Sigmoid colon (tissue), 6 donors: ENCODE measurements at regions not wholly inside any gene's neighbourhood (a gene's known extent, or its start where the extent isn't known, plus 50 kb on each side); places are given as distances from the start of the nearest gene placed in this dataset.

Experiments
- DNase-seq: peaks from one replicate; pipeline ENCODE4 v3.0.0-alpha.2; 2019
- H3K27ac ChIP-seq, 4 donors: fragments of 200-600 bp; sonication (generic); one replicate each; pipeline ENCODE4 v1.5.1; 2016 to 2019; ENCODE audit warnings: mild to moderate bottlenecking in 1 of 4
- H3K27me3 ChIP-seq, 3 donors: fragments of 200-600 bp; sonication (generic); one replicate each; pipeline ENCODE4 v1.5.1; 2019; ENCODE audit warnings: mild to moderate bottlenecking in 1 of 3
- H3K36me3 ChIP-seq, 4 donors: fragments of 200-600 bp; sonication (generic); one replicate each; pipeline ENCODE4 v1.5.1; 2016 to 2019
- H3K4me1 ChIP-seq, 4 donors: fragments of 200-600 bp; sonication (generic); one replicate each; pipeline ENCODE4 v1.5.1; 2017 to 2019
- H3K4me3 ChIP-seq, 4 donors: fragments of 200-600 bp; sonication (generic); one replicate each; pipeline ENCODE4 v1.5.1; 2017 to 2019; ENCODE audit warnings: mild to moderate bottlenecking in 2 of 4, moderate library complexity in 1 of 4
- H3K9me3 ChIP-seq, 4 donors: fragments of 200-600 bp in 3 of 4; sonication (generic) in 3 of 4; one replicate each; pipeline versions ENCODE4 v1.5.1 to v1.6.1; 2013 to 2019
- CTCF ChIP-seq, 4 experiments: fragments of 450-650 bp in 3 of 4; fragments of 200-600 bp in 1 of 4; IDR thresholded peaks; one replicate each; pipeline ENCODE4 v1.5.1; 2016 to 2019; ENCODE audit warnings: antibody characterized with exemption in 4 of 4, mild to moderate bottlenecking in 3 of 4, moderate library complexity in 2 of 4
- EP300 ChIP-seq, 4 donors: sonication (generic); formaldehyde crosslinking; IDR thresholded peaks; one replicate each; pipeline ENCODE4 v1.6.1; 2017; ENCODE audit warnings: antibody characterized with exemption in 4 of 4
- POLR2A ChIP-seq, 2 donors: fragments of 450-650 bp; IDR thresholded peaks; one replicate each; pipeline ENCODE4 v1.6.1; 2016; ENCODE audit warnings: antibody characterized with exemption in 2 of 2, mild to moderate bottlenecking in 2 of 2, moderate library complexity in 2 of 2
- POLR2AphosphoS5 ChIP-seq, 4 donors: sonication (generic); formaldehyde crosslinking; IDR thresholded peaks; one replicate each; pipeline ENCODE4 v1.6.1; 2017; ENCODE audit warnings: antibody characterized with exemption in 4 of 4
- WGBS, 2 donors: extraction: QIAGEN DNeasy Blood & Tissue Kit; methylation state at CpG; one replicate each; pipeline ENCODE4 v1.1.7; 2013; 5-methylcytosine and 5-hydroxymethylcytosine counted together
- intact Hi-C: fragments of 100-400 bp; cut with DNase I; formaldehyde crosslinking; loops from one replicate; pipeline ENCODE4 v1.15.1; 2023
- donor health status: healthy with polysubstance abuse.
- donor health status: healthy.

- TF ChIP-seq POLR2AphosphoS5 (IDR thresholded peaks at IDR 0.05) (no peak), EP300 (IDR thresholded peaks at IDR 0.05) (no peak), POLR2A (IDR thresholded peaks at IDR 0.05) (no peak), CTCF (IDR thresholded peaks at IDR 0.05) (no peak)
- DNase-seq = no peak
- Histone ChIP-seq H3K27ac (no peak overlapping the region), H3K9me3 (no peaks in the 10 kb centered on the region), H3K4me3 (no peak overlapping the region), H3K36me3 (no peaks in the 10 kb centered on the region), H3K27me3 (no peaks in the 10 kb centered on the region), H3K4me1 (peaks cover 0 to 6% (median 0%) of the 10 kb centered on the region in 4 donors)
- intact Hi-C loops = no loop called here
- WGBS, 2 donors = 71 to 89% methylated on average over 4 of the region's 4 CpGs
These were observed 65.0 kb downstream of the TEX35 start for GRCh38 chr1:178577882-178578281.

- no peaks in the 10 kb centered on the region for H3K36me3 ChIP-seq
- TF ChIP-seq POLR2A (IDR thresholded peaks at IDR 0.05) (no peak), EP300 (IDR thresholded peaks at IDR 0.05) (no peak), POLR2AphosphoS5 (IDR thresholded peaks at IDR 0.05) (no peak), CTCF (IDR thresholded peaks at IDR 0.05) (no peak)
- intact Hi-C loops = no loop called here
- H3K27ac ChIP-seq = no peak overlapping the region
- 58 to 67% methylated on average over 7 of the region's 7 CpGs for WGBS, 2 donors
- no peaks in the 10 kb centered on the region for H3K9me3 ChIP-seq
- peaks cover 0 to 6% (median 0%) of the 10 kb centered on the region in 4 donors for H3K4me1 ChIP-seq
- no peak for DNase-seq
- H3K27me3 ChIP-seq = no peaks in the 10 kb centered on the region
- no peak overlapping the region for H3K4me3 ChIP-seq
These were observed 65.6 kb downstream of the TEX35 start for GRCh38 chr1:178578541-178578940.

GRCh38 chr1:178579095-178579494 lies 66.2 kb downstream of the TEX35 start:
- no peak for TF ChIP-seq POLR2A (IDR thresholded peaks at IDR 0.05)
- TF ChIP-seq CTCF (IDR thresholded peaks at IDR 0.05) = no peak
- no peak for TF ChIP-seq POLR2AphosphoS5 (IDR thresholded peaks at IDR 0.05)
- no peak for TF ChIP-seq EP300 (IDR thresholded peaks at IDR 0.05)
- no peak for DNase-seq
- H3K27me3 ChIP-seq = no peaks in the 10 kb centered on the region
- H3K4me3 ChIP-seq = no peak overlapping the region
- H3K9me3 ChIP-seq = no peaks in the 10 kb centered on the region
- 77 to 83% methylated on average over 4 of the region's 4 CpGs for WGBS, 2 donors
- no peak overlapping the region for H3K27ac ChIP-seq
- peaks cover 0 to 6% (median 0%) of the 10 kb centered on the region in 4 donors for H3K4me1 ChIP-seq
- no peaks in the 10 kb centered on the region for H3K36me3 ChIP-seq
- intact Hi-C loops = no loop called here

- 78 to 89% methylated on average over 6 of the region's 6 CpGs for WGBS, 2 donors
- Histone ChIP-seq H3K4me3 (no peak overlapping the region), H3K27ac (no peak overlapping the region), H3K36me3 (no peaks in the 10 kb centered on the region), H3K9me3 (no peaks in the 10 kb centered on the region), H3K27me3 (no peaks in the 10 kb centered on the region), H3K4me1 (peaks cover 0 to 6% (median 0%) of the 10 kb centered on the region in 4 donors)
- TF ChIP-seq POLR2AphosphoS5 (IDR thresholded peaks at IDR 0.05) (no peak), POLR2A (IDR thresholded peaks at IDR 0.05) (no peak), CTCF (IDR thresholded peaks at IDR 0.05) (no peak), EP300 (IDR thresholded peaks at IDR 0.05) (no peak)
- intact Hi-C loops = no loop called here
- DNase-seq = no peak
These were observed 66.7 kb downstream of the TEX35 start for GRCh38 chr1:178579562-178579961.

- no peaks in the 10 kb centered on the region for H3K27me3 ChIP-seq
- no peak overlapping the region for H3K27ac ChIP-seq
- no peaks in the 10 kb centered on the region for H3K9me3 ChIP-seq
- peaks cover 0 to 6% (median 0%) of the 10 kb centered on the region in 4 donors for H3K4me1 ChIP-seq
- TF ChIP-seq POLR2AphosphoS5 (IDR thresholded peaks at IDR 0.05) (no peak), POLR2A (IDR thresholded peaks at IDR 0.05) (no peak), CTCF (IDR thresholded peaks at IDR 0.05) (no peak), EP300 (IDR thresholded peaks at IDR 0.05) (no peak)
- intact Hi-C loops = no loop called here
- no peaks in the 10 kb centered on the region for H3K36me3 ChIP-seq
- no peak for DNase-seq
- no peak overlapping the region for H3K4me3 ChIP-seq
- 90 to 96% methylated on average over 5 of the region's 5 CpGs for WGBS, 2 donors
These were observed 67.2 kb downstream of the TEX35 start for GRCh38 chr1:178580096-178580495.
